ENCODE measurements at regions not wholly inside any gene's neighbourhood (a gene's known extent, or its start where the extent isn't known, plus 50 kb on each side); places are given as distances from the start of the nearest gene placed in this dataset.

GRCh38 chr14:71478542-71478941, 453.7 kb upstream of the RGS6 start:
- WGBS, 2 donors, result 73 to 74% methylated on average over 4 of the region's 4 CpGs
- no peak for DNase-seq
- H3K4me3 ChIP-seq (replicated peaks in 1 of 3), result no peak overlapping the region
- no peaks in the 10 kb centered on the region for H3K27me3 ChIP-seq
- intact Hi-C loops (cut with DNase I), result no loop called here
- peaks cover 0 to 14% of the 10 kb centered on the region in 2 donors for H3K4me1 ChIP-seq
- no peaks in the 10 kb centered on the region for H3K9me3 ChIP-seq
- TF ChIP-seq CTCF (IDR thresholded peaks at IDR 0.05) (no peak), POLR2A (IDR thresholded peaks at IDR 0.05) (no peak)
- H3K36me3 ChIP-seq, result no peaks in the 10 kb centered on the region
- no peak overlapping the region for H3K27ac ChIP-seq

GRCh38 chr14:71481021-71481654, 451.1 kb upstream of the RGS6 start:
- Histone ChIP-seq H3K27me3 (no peaks in the 10 kb centered on the region), H3K27ac (no peak overlapping the region), H3K36me3 (no peaks in the 10 kb centered on the region), H3K9me3 (no peaks in the 10 kb centered on the region), H3K4me3 (replicated peaks in 1 of 3) (no peak overlapping the region), H3K4me1 (peaks cover 5 to 11% of the 10 kb centered on the region in 2 donors)
- WGBS, 2 donors, result 94 to 99% methylated on average over 4 of the region's 4 CpGs
- TF ChIP-seq POLR2A (IDR thresholded peaks at IDR 0.05), result no peak
- TF ChIP-seq CTCF (IDR thresholded peaks at IDR 0.05), result no peak
- intact Hi-C loops (cut with DNase I), result no loop called here
- no peak for DNase-seq

GRCh38 chr14:71482671-71483070, 449.6 kb upstream of the RGS6 start:
- Histone ChIP-seq H3K9me3 (no peaks in the 10 kb centered on the region), H3K4me3 (replicated peaks in 1 of 3) (no peak overlapping the region), H3K36me3 (no peaks in the 10 kb centered on the region), H3K4me1 (peaks cover 15 to 25% of the 10 kb centered on the region in 2 donors), H3K27ac (no peak overlapping the region), H3K27me3 (no peaks in the 10 kb centered on the region)
- intact Hi-C loops (cut with DNase I), result no loop called here
- DNase-seq, result no peak
- WGBS, 2 donors, result 73 to 88% methylated on average over 2 of the region's 2 CpGs
- TF ChIP-seq POLR2A (IDR thresholded peaks at IDR 0.05), result no peak
- TF ChIP-seq CTCF (IDR thresholded peaks at IDR 0.05), result no peak

- TF ChIP-seq CTCF (IDR thresholded peaks at IDR 0.05), result no peak
- TF ChIP-seq POLR2A (IDR thresholded peaks at IDR 0.05), result no peak
- no peak overlapping the region for H3K27ac ChIP-seq
- H3K36me3 ChIP-seq, result no peaks in the 10 kb centered on the region
- H3K9me3 ChIP-seq, result no peaks in the 10 kb centered on the region
- no peak overlapping the region for H3K4me3 ChIP-seq (replicated peaks in 1 of 3)
- no peak for DNase-seq
- peaks cover 15 to 29% of the 10 kb centered on the region in 2 donors for H3K4me1 ChIP-seq
- intact Hi-C loops (cut with DNase I), result no loop called here
- WGBS, 2 donors, result 88 to 89% methylated on average over 3 of the region's 3 CpGs
- H3K27me3 ChIP-seq, result no peaks in the 10 kb centered on the region
Observed at GRCh38 chr14:71483154-71483553, 449.1 kb upstream of the RGS6 start.

- intact Hi-C loops (cut with DNase I), result no loop called here
- 77 to 89% methylated on average over 2 of the region's 2 CpGs for WGBS, 2 donors
- H3K27ac ChIP-seq, result peak overlapping the region in 2 of 3 donors; percentile 40 to 56
Observed at GRCh38 chr14:71485833-71486232, 446.4 kb upstream of the RGS6 start.

More at GRCh38 chr14:71485833-71486232, 446.4 kb upstream of the RGS6 start:
- Histone ChIP-seq H3K36me3 (no peaks in the 10 kb centered on the region), H3K4me3 (replicated peaks in 1 of 3) (no peak overlapping the region), H3K27me3 (no peaks in the 10 kb centered on the region), H3K9me3 (no peaks in the 10 kb centered on the region), H3K4me1 (peaks cover 15 to 33% of the 10 kb centered on the region in 2 donors)
- DNase-seq, result no peak
- TF ChIP-seq CTCF (IDR thresholded peaks at IDR 0.05) (no peak), POLR2A (IDR thresholded peaks at IDR 0.05) (no peak)
